Activated T-helper 1 cell treated with anti-CD3 and anti-CD28 coated beads, Interleukin-2, amount 50 U/mL, for 16 hours (primary cell): ENCODE measurements at regions not wholly inside any gene's neighbourhood (a gene's known extent, or its start where the extent isn't known, plus 50 kb on each side); places are given as distances from the start of the nearest gene placed in this dataset.
"Not testable (repeated sequence)": the region's sequence is repeated elsewhere in the genome, so short reads cannot be mapped to it uniquely, and the experiment has no call there.

Experiments
- DNase-seq, 2 donors: peaks; one replicate each; pipeline ENCODE4 v3.0.0-alpha.2; 2020; ENCODE audit warnings: low read depth in 1 of 2, low spot score in 1 of 2

DNA sequence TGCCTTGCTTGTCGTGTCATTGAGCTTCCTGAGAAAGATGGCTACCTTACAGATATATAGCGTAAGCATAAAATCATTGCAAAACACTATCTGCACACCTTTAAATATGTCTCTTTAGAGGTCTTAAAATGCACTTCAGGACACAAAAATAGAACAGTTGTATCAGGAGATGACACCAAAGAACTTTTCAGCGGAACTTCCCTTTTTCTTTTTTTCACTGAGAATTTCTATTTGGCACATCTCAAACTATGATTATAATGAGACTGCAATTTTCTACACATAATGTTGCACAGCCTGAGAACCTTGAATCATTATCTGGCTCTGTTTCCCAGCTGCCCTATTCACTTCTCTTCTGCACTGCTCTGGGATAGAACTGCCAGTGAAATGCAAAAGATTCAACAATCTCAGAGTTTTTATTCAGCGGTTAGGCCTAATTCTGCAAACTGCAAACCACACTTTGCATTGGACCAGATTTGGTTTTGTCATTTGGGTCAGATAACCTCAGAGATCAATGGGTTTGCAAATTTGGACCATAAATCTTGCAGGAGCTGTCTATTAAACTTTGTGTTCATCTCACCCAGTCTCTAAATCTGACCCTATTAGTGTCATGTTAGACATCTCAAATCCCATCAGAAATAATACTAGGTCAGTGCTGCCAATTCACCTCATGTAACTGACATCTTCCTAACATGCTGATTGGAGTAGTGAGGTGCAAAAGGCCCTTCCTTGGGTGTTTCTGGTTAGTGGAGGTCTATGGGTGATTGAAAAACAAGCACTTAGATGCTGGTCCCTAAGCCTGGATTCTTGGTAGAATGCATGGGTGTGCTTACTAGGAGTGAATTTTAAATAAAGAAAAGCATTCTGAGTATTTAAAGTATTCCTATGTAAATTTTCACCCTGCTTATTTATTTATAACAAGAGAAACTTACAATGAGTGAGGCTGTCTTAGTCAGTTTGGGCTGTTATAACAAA is 382.7 kb downstream of the UTRN start:
- DNase-seq = no peak

DNA sequence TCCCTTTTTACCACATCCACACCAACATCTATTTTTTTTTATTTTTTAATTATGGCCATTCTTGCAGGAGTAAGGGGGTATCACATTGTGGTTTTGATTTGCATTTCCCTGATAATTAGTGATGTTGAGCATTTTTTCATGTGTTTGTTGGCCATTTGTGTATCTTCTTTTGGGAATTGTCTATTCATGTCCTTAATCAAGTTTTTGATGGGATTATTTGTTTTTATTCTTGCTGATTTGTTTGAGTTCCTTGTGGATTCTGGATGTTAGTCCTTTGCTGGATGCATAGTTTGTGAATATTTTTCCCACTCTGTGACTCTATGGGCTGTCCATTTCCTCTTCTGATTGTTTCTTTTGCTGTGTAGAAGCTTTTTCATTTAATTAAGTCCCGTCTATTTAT is 385.1 kb downstream of the UTRN start:
- DNase-seq = not testable (repeated sequence)

DNA sequence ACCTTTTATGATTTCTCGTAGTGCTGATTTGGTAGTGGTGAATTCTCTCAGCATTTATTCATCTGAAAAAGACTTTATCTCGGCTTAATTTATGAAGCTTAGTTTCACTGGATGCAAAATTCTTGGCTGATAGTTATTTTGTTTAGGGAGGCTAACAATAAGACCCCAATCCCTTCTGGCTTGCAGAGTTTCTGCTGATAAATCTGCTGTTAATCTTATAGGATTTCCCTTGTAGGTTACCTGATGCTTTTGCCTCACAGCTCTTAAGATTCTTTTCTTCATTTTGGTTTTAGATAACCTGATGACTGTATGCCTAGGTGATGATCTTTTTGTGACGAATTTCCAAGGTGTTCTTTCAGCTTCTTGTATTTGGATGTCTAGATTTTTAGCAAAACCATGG is 388.7 kb downstream of the UTRN start:
- no peak for DNase-seq

DNA sequence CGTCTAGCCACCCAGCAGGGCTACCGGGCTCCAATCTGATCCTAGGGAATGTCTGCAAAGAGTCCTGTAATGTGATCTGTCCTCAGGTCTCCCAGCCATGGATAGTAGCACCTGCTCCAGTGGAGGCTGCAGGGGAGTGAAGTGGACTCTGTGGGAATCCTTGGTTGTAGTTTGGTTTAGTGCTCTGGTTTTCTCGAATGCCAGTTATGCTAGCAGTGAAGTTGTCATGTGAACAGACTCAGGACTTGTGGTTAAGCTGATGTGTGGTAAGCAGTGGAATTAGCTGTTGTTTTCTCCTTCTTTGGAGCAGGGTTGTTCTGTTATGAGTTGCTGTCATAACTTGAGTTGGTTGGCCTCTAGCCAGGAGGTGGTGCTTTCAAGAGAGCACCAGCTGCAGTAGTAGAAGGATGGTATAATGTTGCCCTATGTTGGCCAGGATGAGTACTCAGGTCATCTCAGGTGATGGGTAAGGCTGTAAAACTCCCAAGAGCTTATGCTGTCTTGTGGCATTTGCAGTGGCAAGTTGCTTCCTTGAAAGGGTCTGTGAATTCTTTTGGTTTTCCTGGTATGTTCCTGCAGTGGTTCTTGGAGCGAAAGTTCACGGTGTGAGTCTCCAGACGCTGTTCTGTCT is 390.2 kb downstream of the UTRN start:
- DNase-seq = no peak

DNA sequence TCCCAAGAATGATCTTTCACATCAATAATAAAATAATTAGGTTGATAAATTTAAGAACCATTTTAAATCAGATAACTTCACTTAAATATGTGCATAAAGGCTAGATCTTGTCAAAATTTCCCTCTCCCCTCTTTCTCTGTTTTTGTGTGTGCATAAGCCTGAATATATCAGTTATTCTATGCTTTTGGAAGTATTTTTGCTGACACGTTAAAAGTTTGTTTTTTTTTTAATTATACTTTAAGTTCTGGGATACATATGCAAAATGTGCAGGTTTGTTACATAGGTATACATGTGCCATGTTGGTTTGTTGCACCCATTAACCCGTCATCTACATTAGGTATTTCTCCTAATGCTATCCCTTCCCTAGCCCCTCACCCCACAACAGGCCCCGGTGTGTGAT is 391.2 kb downstream of the UTRN start:
- not testable (repeated sequence) for DNase-seq

DNA sequence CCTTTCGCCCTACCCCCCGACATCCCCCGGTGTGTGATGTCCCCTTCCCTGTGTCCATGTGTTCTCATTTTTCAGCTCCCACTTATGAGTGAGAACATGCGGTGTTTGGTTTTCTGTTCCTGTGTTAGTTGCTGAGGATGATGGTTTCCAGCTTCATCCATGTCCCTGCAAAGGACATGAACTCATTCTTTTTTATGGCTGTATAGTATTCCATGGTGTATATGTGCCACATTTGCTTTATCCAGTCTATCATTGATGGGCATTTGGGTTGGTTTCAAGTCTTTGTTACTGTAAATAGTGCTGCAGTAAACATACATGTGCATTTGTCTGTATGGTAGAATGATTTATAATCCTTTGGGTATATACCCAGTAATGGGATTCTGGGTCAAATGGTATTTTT is 392.1 kb downstream of the UTRN start:
- not testable (repeated sequence) for DNase-seq

DNA sequence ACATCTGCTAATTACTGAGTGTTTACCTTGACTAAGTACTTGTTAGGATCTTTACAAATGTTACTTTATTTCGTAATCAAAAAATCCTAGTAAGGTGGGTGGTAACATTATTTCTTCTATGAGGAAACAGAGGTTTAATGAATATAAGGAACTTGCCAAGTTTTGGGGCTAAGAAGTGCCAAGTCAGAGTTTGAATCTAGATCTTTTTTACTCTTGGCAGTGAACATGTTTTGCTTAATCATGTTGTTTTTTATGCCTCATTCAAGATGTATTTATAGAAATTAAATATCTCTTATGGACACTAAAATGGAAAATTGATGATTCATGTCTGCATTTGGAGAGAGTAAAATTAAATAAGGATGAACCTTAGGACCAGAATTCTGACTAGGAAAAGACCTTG is 393.7 kb downstream of the UTRN start:
- no peak for DNase-seq

DNA sequence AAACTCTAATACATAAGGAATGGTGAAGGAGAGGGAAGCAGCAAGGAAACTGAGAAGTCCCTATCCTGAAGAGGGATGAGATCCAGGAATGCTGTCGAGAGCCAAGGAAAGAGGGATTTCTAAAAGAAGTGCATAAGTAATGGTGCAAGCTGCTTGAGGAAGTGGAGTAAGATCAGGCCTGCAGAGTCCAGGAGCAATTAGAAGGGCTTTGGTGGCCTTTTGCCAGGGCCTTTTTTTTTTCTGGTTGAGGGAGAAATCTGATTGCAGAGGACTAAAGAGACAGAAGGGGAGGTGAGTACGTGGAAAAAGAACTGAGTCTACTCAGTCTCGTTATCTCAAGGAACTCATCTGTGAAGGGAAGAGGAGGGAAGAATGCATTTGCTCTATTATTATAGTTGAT is 396.2 kb downstream of the UTRN start:
- DNase-seq = no peak

GRCh38 chr6:144683216-144684070 is 398.3 kb downstream of the UTRN start:
- no peak for DNase-seq

GRCh38 chr6:144688713-144689112 is 403.6 kb downstream of the UTRN start:
- no peak for DNase-seq

DNA sequence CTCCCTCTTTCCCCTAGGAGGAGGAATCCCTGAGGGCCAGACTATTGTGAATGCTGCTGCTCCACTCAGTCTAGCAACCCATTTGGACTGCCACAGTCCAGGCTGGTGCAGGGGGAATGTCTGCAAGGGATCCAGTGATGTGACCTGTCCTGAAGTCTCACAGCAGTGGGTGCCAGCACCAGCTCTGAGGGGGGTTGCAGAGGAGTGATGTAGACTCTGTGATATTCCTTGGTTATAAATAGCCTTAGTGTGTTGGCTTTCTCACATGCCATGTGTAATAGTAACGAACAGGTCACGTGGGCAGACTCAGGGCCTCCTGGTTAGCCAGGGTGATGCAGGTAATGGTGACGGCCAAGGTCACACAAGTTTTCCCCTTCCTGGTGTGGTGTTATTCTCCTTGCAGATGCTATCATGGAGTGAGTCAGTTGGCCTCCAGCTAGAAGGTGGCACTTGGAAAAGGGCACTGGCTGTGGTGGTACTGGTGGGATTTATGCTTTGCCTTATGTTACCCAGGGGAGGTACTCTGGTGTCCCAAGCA is 404.4 kb downstream of the UTRN start:
- DNase-seq = no peak

DNA sequence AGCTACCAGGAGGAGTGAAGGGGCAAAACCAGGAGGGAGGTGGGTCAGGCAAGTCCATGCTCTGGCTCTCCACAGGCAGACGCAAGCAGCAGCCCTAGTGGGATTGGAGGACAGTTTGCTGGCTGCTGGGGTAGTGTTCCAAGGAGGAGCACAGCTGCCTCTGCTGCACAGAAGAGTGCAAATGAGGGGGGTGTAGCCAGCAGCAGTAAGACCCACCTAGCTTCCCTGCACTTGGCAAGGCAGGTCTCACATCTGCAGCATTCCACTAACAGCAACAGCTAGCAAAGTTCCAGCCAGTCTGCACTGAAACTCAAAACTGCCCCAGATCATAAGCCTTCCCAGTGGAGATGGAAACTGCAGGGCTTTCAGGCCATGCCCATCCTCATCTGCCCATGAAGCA is 405.0 kb downstream of the UTRN start:
- DNase-seq = no peak

GRCh38 chr6:144690666-144691065 is 405.5 kb downstream of the UTRN start:
- no peak for DNase-seq

DNA sequence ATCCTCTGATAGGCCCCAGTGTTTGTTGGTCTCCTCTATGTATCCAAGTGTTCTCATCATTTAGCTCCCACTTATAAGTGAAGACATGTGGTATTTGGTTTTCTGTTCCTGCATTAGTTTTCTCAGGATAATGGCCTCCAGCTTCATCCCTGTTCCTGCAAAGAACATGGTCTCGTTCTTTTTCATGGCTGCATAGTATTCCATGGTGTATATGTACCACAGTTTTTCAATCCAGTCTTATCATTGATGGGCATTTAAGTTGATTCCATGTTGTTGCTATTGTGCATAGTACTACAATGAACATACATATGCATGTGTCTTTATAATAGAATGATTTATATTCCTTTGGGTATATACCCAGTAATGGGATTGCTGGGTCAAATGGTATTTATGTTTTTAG is 406.9 kb downstream of the UTRN start:
- not testable (repeated sequence) for DNase-seq

GRCh38 chr6:144695858-144696533 is 410.9 kb downstream of the UTRN start:
- DNase-seq = no peak

DNA sequence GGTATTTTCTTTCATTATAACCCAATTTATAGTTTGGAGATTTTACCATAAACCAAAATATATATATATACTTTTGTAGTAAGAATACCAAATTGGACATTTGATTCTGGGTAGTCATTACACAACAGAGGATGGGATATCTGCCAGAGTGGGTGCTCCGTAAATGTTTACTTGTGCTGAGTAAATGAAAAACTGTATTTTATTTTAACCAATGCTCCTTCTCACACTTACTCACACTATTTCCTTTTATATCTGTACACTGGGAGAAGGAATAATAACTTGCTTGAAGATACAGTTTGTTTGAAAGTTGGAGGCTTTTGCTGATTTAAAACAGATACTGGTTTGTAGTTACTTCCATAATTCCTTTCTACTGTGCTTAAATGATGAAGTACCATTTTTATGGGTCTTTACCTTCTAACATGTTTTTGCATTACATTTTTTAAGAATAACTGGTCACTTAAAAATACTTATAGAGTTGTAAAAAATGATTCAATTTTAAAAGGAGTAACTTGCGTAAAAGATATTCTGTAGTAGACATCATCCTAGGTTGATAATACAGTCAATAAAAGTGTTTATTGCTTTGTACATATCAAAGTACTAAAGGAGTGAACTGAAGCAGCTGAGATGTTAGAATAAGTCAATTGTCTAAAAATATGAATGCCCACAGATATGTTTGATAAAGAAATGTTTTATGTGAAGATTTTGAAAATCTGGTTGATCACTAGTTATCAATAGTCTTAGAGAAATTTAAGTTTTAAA is 411.7 kb downstream of the UTRN start:
- DNase-seq = no peak

GRCh38 chr6:144697369-144697760 is 412.2 kb downstream of the UTRN start:
- DNase-seq = no peak

- no peak for DNase-seq
Observed at GRCh38 chr6:144697801-144698200, 412.7 kb downstream of the UTRN start.

GRCh38 chr6:144702781-144703180 is 417.6 kb downstream of the UTRN start:
- no peak for DNase-seq

GRCh38 chr6:144710207-144710606 is 425.1 kb downstream of the UTRN start:
- DNase-seq = no peak
